ENCODE measurements at regions not wholly inside any gene's neighbourhood (a gene's known extent, or its start where the extent isn't known, plus 50 kb on each side); places are given as distances from the start of the nearest gene placed in this dataset.

- intact Hi-C loops (cut with DNase I), result no loop called here
- WGBS, 3 donors, result 96 to 98% (median 97%) methylated on average over 9 of the region's 9 CpGs
- no peaks in the 10 kb centered on the region for H3K36me3 ChIP-seq
- H3K9me3 ChIP-seq, result no peaks in the 10 kb centered on the region
- no peak for DNase-seq
- H3K4me3 ChIP-seq, result no peak overlapping the region
- H3K4me1 ChIP-seq (ENCODE audit: insufficient read depth), result peaks cover 2% of the 10 kb centered on the region
- no peak for TF ChIP-seq EP300 (IDR thresholded peaks at IDR 0.05)
- TF ChIP-seq CTCF (IDR thresholded peaks at IDR 0.05), result no peak
- TF ChIP-seq POLR2A (IDR thresholded peaks at IDR 0.05), result no peak
- H3K27me3 ChIP-seq, result no peaks in the 10 kb centered on the region
- no peak overlapping the region for H3K27ac ChIP-seq
Observed at GRCh38 chr7:69363136-69363535, 235.1 kb upstream of the AUTS2 start.

GRCh38 chr7:69364813-69365643 is 233.2 kb upstream of the AUTS2 start:
- no peaks in the 10 kb centered on the region for H3K36me3 ChIP-seq
- no peaks in the 10 kb centered on the region for H3K9me3 ChIP-seq
- no peak overlapping the region for H3K27ac ChIP-seq
- no peaks in the 10 kb centered on the region for H3K27me3 ChIP-seq
- no peak for TF ChIP-seq EP300 (IDR thresholded peaks at IDR 0.05)
- TF ChIP-seq POLR2A (IDR thresholded peaks at IDR 0.05), result no peak
- no peak for TF ChIP-seq CTCF (IDR thresholded peaks at IDR 0.05)
- peak overlapping the region; percentile 32 for H3K4me3 ChIP-seq
- intact Hi-C loops (cut with DNase I), result no loop called here
- DNase-seq, result no peak
- peaks cover 2% of the 10 kb centered on the region for H3K4me1 ChIP-seq (ENCODE audit: insufficient read depth)
- WGBS, 3 donors, result 27 to 41% (median 35%) methylated on average over 9 of the region's 9 CpGs

- TF ChIP-seq EP300 (IDR thresholded peaks at IDR 0.05) (no peak), CTCF (IDR thresholded peaks at IDR 0.05) (no peak), POLR2A (IDR thresholded peaks at IDR 0.05) (no peak)
- Histone ChIP-seq H3K27me3 (no peaks in the 10 kb centered on the region), H3K27ac (no peak overlapping the region), H3K9me3 (no peaks in the 10 kb centered on the region), H3K4me3 (peak overlapping the region; percentile 32), H3K36me3 (no peaks in the 10 kb centered on the region), H3K4me1 (ENCODE audit: insufficient read depth) (peaks cover 2% of the 10 kb centered on the region)
- WGBS, 3 donors, result 65 to 67% (median 66%) methylated on average over 13 of the region's 13 CpGs
- DNase-seq, result no peak
- intact Hi-C loops (cut with DNase I), result no loop called here
Observed at GRCh38 chr7:69365651-69366192, 232.6 kb upstream of the AUTS2 start.

GRCh38 chr7:69367780-69368179 is 230.5 kb upstream of the AUTS2 start:
- Histone ChIP-seq H3K4me1 (ENCODE audit: insufficient read depth) (peaks cover 2% of the 10 kb centered on the region), H3K36me3 (no peaks in the 10 kb centered on the region), H3K4me3 (no peak overlapping the region), H3K27me3 (no peaks in the 10 kb centered on the region), H3K27ac (no peak overlapping the region), H3K9me3 (no peaks in the 10 kb centered on the region)
- intact Hi-C loops (cut with DNase I), result no loop called here
- WGBS, 3 donors, result 80 to 90% (median 81%) methylated on average over 8 of the region's 8 CpGs
- TF ChIP-seq EP300 (IDR thresholded peaks at IDR 0.05) (no peak), CTCF (IDR thresholded peaks at IDR 0.05) (no peak), POLR2A (IDR thresholded peaks at IDR 0.05) (no peak)
- DNase-seq, result no peak

All from ovary (tissue), 7 donors.